HG02623 (cell line): ENCODE measurements at regions not wholly inside any gene's neighbourhood (a gene's known extent, or its start where the extent isn't known, plus 50 kb on each side); places are given as distances from the start of the nearest gene placed in this dataset.
"Not testable (repeated sequence)": the region's sequence is repeated elsewhere in the genome, so short reads cannot be mapped to it uniquely, and the experiment has no call there.

Source experiments
- ATAC-seq: cut with Tn5 transposase; IDR thresholded peaks from one replicate; pipeline ENCODE4 v1.9.1; 2021; ENCODE audit warnings: moderate library complexity; ENCODE audit not compliant: unreplicated experiment

GRCh38 chr18:76051396-76052226 is 443.4 kb downstream of the ZNF516 start:
- ATAC-seq, result no peak

GRCh38 chr18:76046221-76046620 is 448.8 kb downstream of the ZNF516 start:
- ATAC-seq, result no peak

GRCh38 chr18:76042511-76042910 is 452.5 kb downstream of the ZNF516 start:
- no peak for ATAC-seq

- ATAC-seq, result no peak
Observed at GRCh38 chr18:76018210-76018609, 476.8 kb downstream of the ZNF516 start.

GRCh38 chr18:76013057-76013456 is 482.0 kb downstream of the ZNF516 start:
- no peak for ATAC-seq

GRCh38 chr18:76005632-76006208 is 489.3 kb downstream of the ZNF516 start:
- no peak for ATAC-seq

GRCh38 chr18:75987913-75988312 is 507.1 kb downstream of the ZNF516 start:
- ATAC-seq, result not testable (repeated sequence)

GRCh38 chr18:75984853-75985252 is 510.2 kb downstream of the ZNF516 start:
- ATAC-seq, result no peak

GRCh38 chr18:75981102-75981501 is 513.9 kb downstream of the ZNF516 start:
- ATAC-seq, result no peak

GRCh38 chr18:75977081-75977480 is 518.0 kb downstream of the ZNF516 start:
- no peak for ATAC-seq

- no peak for ATAC-seq
Observed at GRCh38 chr18:75970212-75970611, 524.8 kb downstream of the ZNF516 start.

GRCh38 chr18:75966431-75966830 is 528.6 kb downstream of the ZNF516 start:
- no peak for ATAC-seq

GRCh38 chr18:75962036-75962572 is 532.9 kb downstream of the ZNF516 start:
- no peak for ATAC-seq

- ATAC-seq, result not testable (repeated sequence)
Observed at GRCh38 chr18:75960356-75960755, 532.9 kb upstream of the SMIM21 start.

GRCh38 chr18:75959150-75959549 is 531.6 kb upstream of the SMIM21 start:
- no peak for ATAC-seq

GRCh38 chr18:75958683-75959082 is 531.2 kb upstream of the SMIM21 start:
- ATAC-seq, result no peak

- no peak for ATAC-seq
Observed at GRCh38 chr18:75945265-75945933, 517.9 kb upstream of the SMIM21 start.

GRCh38 chr18:75937306-75937705 is 509.8 kb upstream of the SMIM21 start:
- no peak for ATAC-seq

GRCh38 chr18:75936862-75937261 is 509.4 kb upstream of the SMIM21 start:
- no peak for ATAC-seq

- ATAC-seq, result no peak
Observed at GRCh38 chr18:75931079-75931478, 503.6 kb upstream of the SMIM21 start.

- ATAC-seq, result no peak
Observed at GRCh38 chr18:75928706-75929105, 501.2 kb upstream of the SMIM21 start.

- ATAC-seq, result no peak
Observed at GRCh38 chr18:75927791-75928190, 500.3 kb upstream of the SMIM21 start.
